GM21515 (cell line): ENCODE measurements at regions not wholly inside any gene's neighbourhood (a gene's known extent, or its start where the extent isn't known, plus 50 kb on each side); places are given as distances from the start of the nearest gene placed in this dataset.
"Not testable (repeated sequence)": the region's sequence is repeated elsewhere in the genome, so short reads cannot be mapped to it uniquely, and the experiment has no call there.

Experiments used
- ATAC-seq: cut with Tn5 transposase; IDR thresholded peaks from one replicate; pipeline ENCODE4 v1.9.1; 2021; ENCODE audit not compliant: unreplicated experiment

DNA sequence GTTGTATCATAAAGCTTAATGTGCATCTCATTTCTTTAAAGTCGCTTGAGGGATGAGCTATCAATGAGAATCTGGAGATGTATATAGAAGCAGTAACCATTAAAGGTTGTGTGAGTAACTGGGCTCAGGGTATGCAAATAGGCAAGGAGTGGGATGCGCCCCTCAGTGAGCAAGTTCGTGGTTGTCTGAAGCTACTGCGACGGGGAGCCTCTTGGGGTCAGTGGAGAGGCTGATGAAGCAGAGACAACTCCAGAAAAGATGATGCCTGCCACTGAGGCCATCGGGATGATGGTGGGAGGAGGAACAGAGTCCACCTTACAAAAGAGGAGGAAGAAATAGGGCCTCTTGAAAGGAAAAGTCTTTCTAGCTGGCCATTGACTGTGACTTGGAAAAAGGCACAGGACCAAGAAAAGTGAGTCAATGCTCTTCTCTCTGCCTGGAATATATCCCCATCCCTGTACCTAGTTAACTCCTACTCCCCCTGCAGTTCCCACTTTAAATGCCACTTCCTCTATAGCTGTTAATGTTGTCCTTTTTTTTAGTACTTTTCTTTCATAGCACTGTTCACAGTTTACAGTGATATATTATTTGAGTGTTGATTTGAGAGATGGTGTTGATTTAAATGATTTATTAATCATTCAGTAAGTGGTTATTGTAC lies 51.4 kb upstream of the LSM6 start:
- peak; percentile 82 for ATAC-seq

DNA sequence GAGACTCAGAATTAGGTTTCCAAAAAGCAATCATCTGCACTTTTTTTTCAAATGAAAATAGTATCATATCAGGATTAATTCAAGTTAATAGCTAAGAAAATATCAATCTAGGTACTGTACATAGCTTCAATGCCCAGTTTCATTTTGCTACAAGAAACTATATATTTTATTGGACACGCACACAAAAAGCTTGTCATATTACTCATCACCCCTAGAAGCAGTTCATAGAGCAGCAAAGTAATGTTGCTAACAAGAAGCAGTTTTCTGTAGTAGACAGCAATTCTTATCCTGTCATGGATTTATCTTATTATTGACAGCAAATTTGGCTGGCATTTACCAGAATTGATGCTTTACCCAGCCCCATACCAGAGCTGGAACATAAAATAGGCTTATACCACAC lies 52.3 kb upstream of the LSM6 start:
- no peak for ATAC-seq

DNA sequence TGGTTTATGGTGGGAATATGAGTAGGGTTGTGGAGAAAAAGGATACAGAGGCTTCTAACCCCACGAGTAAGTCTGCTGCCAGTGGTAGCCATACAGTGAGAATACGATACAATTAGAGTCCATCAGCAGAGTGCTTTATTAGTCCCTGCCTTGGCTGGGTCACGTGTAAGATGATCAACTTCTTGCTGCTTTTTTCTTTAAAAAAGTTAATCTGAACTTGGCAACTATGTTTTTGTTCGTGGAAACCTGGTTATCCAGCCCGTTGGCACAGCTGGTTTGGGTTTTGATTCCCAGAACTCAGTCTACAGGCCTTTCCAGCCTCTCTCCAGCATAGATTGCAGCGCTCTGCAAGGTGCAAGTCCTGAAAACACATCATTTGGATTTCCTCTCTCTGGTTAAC lies 53.1 kb upstream of the LSM6 start:
- no peak for ATAC-seq

DNA sequence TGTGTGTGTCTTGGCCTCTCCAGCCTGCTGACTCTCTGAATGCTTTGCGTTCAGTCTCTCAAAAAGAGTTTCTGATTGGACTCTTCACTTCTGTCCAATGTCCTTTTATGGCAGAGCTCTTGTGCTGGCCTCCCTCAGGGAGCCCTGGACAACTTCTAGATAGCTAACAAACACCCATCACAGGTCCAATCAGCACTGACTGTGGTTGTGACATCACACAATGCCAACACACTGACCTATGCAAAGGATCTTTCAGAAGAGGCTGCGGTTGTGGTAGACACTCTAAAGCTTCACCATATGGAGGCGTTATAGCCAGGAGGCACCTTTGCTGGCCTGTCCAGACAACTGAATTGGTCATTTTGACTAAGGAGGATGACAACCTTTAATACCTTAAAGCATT lies 53.8 kb upstream of the LSM6 start:
- no peak for ATAC-seq

DNA sequence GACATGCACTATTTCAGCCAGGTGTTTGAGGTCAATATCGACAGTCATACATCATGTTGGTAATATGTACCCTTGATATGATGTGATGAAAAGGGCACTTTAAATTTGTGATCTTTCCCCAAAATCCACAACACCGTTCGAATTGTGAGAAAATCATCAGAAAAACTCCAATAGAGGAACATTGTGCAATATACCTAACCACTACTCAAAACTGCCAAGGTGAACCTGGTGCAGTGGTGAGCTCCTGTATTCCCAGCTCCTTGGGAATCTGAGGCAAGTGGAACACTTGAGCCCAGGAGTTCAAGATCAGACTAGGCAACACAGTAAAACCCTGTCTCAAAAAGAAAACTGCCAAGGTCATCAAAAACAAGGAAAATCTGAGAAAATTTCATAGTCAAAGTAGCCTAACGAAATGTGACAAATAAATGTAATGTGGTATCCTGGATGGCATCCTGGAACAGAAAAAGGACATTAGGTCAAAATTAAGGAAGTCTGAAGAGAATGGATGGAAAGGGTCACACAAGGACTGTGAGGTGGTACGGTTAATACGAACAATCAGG lies 55.6 kb upstream of the LSM6 start:
- ATAC-seq = no peak

DNA sequence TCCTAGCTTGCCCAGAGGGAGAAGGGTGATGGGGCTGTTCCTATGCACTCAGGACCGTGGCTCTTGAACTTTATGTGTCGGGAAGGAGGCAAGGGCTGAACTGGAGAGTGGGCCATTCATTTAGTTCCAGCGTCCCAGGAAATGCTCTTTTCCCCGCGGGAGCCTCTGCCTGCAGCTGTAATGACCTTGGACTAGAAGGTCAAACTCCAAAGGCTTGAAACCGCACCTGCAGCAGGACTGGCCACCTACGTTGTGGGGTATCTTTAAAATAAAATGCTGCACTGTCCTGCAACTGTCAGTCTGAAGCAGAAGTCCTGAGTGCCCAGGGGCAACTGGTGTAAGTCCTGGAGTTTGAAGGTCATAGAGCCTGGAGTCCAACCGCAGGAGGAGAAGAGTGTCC lies 61.5 kb upstream of the LSM6 start:
- no peak for ATAC-seq

DNA sequence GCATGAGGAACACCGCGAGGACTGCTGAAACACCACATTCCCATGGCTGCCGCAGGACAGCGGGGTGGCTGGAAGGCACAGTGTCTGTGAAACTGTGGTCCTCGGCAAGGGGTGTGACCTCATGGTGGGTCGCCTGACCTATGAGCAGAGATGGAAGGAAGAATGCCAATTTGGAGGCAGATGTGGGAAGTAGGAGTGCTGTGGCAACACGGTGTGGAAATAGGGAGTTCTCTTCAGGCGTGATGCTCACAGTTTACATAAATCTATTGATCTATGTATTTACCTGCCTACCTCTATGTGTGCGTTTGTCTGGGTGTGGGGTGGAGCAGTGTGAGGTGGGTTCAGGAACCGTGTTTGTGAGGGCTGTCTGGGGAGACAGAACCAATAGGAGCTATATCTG lies 62.3 kb upstream of the LSM6 start:
- no peak for ATAC-seq

DNA sequence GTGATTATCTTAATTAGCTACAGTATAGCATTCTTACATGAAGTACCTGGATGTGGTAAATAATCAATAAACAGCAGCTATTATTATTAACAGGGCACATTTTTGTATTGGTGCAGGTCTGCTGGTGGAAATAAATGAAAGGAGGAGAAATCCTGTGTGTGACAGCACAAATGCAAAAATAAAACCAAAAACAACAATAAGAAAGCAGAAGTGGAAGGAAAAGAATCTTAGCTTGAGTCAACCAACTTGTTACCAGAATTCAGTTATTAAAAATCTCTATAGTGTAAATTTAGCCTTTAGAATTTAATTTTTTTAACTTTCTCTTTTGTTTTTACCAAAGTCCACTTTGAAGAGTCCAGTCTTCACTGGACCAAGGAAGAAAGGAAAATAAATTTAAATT lies 63.1 kb upstream of the LSM6 start:
- ATAC-seq = peak; percentile 50

DNA sequence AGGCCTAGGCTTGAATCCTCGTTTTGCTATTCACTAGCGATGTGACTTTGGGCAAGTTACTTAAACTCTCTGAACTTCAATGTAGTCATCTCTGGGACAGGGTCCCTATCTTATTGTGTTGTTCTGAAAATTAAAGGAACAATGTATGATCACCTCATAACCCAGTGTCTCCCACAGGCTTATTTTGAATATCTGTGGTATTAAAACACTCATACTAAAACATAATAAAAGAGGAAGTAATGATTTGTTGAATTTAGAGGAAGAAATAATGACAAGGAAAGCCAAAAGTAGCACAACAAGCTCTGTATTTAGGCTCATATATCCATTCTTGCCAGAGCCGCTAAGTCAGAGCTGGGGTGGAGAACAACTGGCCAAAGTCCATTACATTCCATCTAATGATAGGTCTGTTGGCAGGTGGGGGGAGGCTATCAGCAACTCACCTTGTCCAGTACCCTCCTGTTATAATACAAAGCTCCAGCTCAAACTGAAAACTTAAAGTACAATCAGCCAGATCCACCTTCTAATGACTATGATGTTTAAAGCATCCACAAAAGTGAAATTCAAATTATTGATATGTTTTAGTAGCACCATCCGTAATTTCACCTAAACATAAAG lies 64.5 kb upstream of the LSM6 start:
- ATAC-seq = no peak

DNA sequence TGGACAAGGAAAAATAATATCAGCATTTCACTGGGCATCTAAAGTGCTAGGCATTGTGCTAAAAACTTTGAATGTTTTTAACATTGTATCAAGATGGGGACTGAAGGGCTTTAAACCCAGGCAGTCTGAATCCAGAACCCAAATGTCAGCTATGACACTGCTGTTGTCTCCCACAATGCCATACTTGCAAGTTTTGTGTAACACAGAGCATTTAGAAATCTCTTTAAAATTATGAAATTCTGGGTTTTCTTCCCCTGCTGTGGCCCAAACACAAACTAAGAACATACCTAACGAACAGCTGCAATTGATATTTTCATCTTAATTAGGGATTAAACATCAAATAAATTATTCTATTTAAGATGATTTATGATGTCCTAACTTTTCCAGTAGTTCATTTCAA lies 66.8 kb upstream of the LSM6 start:
- no peak for ATAC-seq

DNA sequence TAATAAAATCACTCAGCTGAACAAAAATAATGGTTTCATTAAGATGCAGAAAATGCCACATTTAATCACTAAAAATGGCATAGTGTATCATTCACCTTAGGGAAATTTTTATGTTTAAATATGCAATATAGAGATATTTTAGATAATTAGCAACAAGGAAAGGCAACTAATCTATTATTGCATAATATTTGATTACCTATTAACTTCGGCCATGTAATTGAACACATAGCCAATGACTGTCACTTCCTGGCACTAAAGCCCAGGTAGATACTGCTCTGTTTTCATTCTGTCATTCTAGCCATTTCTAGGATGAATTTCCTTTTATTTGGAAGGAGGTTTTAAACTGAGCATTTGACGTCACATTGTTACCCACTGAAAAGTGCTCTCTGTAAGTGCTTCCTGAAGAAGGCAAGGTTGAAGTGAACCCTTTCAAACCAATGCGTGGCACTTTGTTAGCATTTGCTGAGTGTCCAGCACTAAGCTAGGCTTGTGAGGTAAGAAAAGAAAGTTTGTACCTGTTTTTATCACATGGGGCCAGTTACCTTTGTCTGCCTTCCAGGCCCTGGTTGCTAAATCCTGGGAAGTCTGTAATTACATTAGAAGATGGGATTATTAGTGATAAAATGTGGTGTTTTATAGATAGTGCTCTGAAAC lies 67.8 kb upstream of the LSM6 start:
- ATAC-seq = no peak

DNA sequence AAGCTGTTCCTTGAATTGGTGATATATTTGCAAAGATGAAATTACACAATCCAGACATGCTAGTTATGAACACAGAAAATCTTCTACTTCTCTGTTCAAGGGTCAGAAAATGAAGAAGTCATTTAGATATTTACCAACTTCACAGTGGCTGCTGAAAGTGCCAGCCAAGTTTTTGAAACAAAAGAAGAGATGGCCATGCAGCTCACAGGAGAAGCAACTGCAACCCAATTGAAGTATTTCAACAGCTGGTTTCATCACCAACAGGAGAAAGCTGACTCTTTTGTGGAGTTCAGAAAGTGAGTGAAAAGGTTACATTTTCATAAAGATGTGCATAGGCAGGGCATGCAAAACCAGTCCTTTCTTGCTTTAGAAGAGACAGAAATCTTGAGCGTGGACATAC lies 70.1 kb upstream of the LSM6 start:
- ATAC-seq = peak; percentile 61

DNA sequence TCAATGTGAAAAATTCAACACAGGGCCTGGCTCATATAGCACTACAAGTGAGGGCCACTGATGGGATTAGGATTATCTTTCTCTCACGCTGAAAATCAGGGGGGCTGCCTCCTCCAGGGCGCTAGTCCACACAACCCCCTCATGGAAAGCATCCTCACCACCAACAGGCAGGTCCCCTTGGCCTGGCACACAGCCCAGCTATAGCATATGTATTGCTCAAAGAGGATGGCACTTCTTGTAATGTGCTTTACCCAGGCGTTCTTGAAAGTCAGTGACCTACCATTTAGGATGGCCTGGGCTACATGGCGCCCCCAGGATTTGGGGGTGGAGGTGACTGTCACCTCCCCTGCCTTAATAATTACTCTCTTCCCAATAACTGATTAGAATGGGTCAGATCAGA lies 71.0 kb upstream of the LSM6 start:
- no peak for ATAC-seq

DNA sequence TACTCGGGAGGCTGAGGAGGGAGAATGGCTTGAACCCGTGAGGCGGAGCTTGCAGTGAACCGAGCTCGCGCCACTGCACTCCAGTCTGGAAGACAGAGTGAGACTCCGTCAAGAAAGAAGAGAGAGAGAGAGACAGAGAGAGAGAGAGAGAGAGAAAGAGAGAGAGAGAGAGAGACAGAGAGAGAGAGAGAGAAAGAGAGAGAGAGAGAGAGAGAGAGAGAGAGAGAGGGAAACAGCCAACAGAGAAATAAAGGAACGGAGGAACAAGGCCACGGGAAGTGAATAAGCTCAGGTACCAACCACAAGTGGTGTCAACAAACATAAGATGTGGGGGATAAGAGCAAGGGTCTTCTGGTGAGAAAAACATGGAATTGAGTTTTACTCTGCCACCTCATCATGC lies 71.5 kb upstream of the LSM6 start:
- ATAC-seq = not testable (repeated sequence)

DNA sequence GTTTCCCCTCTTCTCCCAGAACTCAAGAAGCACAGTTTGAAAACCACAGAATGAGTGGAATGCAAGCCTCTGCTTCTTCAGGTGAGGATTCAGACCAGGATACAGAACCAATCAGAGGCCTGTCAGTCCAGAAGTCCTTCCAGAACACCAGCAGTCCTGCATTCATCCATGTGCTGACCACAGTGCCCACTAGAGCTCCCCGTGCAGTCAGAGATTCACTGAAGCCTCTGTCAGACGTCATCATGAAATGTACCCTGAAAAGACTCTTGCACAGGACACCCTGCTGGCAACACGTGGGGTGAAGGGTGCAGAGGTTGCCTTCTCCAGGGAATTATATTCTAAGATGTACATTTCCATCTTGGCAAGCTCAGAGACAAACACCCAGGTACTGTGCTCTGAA lies 75.9 kb upstream of the LSM6 start:
- peak; percentile 12 for ATAC-seq

DNA sequence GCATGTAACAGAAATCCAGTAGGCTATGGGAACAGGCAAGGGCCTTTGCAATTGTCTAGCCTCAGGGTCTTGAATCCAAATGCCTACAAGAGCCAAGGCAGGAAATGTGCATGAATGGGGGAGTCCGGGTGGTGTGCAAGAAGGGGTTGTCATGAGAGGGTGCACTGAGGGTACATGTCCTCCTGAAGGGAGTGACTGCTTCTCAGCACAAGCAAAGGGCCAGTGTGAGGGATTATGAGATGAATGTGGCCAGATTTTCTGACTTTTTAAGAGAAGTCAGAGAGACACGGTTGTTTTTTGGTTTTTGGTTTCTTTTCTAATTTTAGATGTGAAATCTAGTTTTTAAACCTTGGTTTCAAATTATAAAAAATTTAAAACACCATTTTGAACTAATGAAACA lies 76.5 kb upstream of the LSM6 start:
- ATAC-seq = peak; percentile 73

DNA sequence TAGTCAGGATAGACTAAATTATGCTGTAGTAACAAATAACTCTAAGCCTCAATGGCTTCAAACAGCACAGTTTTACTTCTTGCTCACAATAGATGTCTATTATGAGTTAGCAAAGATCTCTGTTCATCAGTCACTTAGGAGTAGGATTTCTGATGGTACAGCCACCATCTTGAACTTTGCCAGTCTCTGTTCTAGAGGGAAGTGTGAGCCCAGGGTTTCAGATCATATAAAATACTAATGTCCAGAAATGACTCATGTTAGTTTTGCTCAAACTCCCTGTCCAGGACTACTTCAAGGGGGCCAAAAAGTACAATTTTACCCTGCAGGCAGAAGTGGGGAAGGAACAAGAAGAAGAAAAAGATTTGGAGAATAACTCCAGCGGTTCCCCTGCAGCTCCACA lies 77.1 kb upstream of the LSM6 start:
- peak; percentile 68 for ATAC-seq

DNA sequence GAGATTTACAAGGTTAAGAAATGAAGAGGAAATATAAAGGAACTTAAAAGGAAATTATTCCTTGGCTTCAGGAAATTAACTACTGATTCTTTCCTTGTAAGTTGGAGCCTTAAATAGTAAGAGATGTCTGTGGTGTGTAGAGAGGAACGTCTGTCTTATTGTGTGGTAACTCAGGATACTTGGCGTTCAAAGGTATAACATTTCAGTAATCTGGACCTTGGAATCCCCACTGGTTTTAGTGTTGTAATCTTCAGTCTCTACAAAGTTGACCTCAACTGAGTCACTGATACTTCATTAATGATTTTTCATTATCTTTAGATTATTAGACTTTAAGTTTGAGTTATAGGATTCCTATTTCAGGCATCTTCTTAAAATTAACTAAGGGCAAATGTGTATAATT lies 79.1 kb upstream of the LSM6 start:
- no peak for ATAC-seq

DNA sequence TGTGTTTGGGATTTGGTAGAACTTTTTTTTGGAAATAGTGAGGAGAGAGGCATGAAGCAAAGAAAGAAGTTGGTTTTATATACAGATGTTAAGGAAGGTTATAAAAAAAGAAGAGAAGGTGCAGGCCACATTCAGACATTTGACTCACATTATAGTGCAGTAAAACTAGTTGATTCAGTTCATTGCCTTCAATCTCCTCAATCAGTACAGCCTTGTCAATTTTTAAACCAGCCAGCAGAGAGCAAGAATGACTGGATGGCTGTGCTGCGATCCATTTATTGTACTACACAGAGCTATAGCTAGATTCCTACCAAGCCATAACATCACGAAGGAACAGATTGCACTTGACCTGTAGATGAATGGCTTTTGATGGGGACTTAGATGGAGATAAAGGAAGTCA lies 79.7 kb upstream of the LSM6 start:
- no peak for ATAC-seq

DNA sequence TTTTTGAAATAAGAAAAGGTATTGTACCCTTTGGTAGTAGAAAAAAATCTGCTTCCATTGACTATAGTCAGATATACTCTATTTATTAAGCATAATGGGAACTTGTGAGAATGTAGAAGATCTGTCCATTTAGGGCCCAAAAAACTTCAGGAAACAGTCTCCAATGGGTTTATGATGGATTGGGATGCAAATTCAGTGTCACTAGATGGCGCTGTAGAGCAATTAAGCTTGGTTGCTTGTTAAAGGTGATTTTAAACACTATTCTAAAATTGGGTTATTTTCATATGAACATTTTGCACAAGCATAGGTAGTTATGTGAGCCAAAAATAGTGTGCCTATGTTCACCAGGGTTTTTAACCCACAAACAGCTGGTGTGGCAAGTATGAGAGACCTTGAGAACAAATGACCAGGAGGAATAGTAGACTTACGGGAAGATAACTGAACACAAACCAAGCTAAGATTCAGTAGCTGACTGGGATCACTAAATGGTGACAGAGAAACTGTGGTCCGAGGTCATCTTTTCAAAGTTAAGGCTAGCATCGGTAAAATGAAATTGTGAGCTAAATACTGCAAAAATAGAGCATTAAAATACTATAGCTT lies 80.3 kb upstream of the LSM6 start:
- ATAC-seq = no peak

DNA sequence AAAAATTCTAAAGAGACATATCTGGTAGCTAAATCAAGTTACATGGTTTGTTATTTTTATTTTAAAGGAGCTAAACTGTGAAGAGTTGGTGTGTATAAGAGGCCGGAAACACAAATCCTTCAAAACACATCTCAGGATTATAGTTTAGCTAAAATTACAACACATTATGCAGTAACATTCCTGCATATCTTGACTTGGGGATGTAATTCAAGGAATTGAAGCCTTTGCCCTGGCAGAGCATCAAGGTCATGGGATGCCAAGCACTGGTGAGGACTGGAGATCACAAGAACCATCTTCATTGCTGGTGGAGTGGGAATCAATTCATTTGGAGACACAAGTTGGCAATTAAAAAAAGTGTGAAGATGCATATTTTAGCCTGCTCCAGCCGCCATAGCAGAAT lies 86.8 kb upstream of the LSM6 start:
- ATAC-seq = no peak

DNA sequence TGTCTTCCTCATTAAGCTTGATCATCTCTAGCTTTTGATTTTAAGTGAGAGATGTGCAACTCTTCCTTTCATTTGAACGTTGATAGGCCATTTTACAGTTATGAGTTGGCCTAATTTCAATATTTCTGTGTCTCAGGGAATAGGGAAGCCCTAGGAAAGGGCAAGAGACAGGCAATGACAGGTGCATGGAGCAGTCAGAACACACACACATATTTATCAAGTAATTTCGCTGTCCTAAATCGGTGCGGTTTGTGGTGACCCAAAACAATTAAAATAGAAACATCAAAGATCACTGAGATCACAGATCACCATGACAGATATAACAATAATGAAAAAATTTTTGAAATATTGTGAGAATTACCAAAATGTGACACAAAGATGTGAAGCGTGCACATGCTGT lies 87.7 kb upstream of the LSM6 start:
- ATAC-seq = no peak
